ENCODE measurements at regions not wholly inside any gene's neighbourhood (a gene's known extent, or its start where the extent isn't known, plus 50 kb on each side); places are given as distances from the start of the nearest gene placed in this dataset.

DNA sequence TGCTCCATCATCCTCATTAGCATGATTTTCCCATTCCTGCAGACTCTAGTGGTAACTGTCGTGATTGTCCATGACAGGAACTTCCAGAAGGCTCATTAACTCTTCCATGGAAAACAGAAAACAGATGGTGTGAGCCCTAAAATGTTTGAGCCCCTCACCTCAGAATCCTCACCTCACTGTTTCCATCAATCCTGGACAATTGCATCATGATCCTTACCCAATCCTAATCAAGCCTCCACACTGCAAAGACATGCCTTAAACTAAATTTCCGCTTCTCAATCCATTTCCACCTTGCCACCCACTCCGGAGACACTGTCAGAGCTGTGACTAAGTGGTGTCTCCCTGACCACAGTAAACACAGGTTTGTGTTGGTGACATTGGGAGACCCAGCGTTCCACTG is 311.0 kb upstream of the JARID2 start:
- Histone ChIP-seq H3K36me3 (replicated peaks in 1 of 2; ENCODE audit: insufficient read depth in 1 of 2, low read depth in 2 of 2) (no peaks in the 10 kb centered on the region), H3K4me1 (no peaks in the 10 kb centered on the region), H3K27me3 (no peaks in the 10 kb centered on the region), H3K9me3 (no peaks in the 10 kb centered on the region), H3K27ac (no peak overlapping the region), H3K4me3 (no peak overlapping the region)
- TF ChIP-seq POLR2A (IDR thresholded peaks at IDR 0.05): no peak
- 65 to 71% methylated on average over 4 of the region's 4 CpGs for WGBS, 2 donors
- intact Hi-C loops (cut with DNase I): no loop called here
- no peak for ATAC-seq
- no peak for DNase-seq

DNA sequence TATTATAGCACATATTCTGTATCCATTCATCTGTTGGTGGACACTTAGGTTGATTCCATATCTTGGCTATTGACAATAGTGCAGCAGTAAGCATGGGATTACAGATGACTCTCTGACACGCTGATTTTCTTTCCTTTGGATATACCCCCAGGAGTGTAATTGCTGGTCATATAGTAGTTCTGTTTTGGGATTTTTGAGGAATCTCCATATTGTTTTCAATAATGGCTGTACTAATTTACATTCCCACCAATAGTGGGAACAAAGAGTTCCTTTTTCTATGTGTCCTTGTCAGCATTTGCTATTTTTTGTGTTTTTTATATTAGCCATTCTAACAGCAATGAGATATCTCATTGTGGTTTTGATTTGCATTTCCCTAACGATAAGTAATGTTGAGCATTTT is 309.0 kb upstream of the JARID2 start:
- intact Hi-C loops (cut with DNase I): no loop called here
- ATAC-seq (no peak), DNase-seq (no peak)
- no peak overlapping the region for H3K27ac ChIP-seq
- 82 to 85% methylated on average over 2 of the region's 2 CpGs for WGBS, 2 donors
- no peaks in the 10 kb centered on the region for H3K27me3 ChIP-seq
- no peaks in the 10 kb centered on the region for H3K36me3 ChIP-seq (replicated peaks in 1 of 2; ENCODE audit: insufficient read depth in 1 of 2, low read depth in 2 of 2)
- H3K4me3 ChIP-seq: no peak overlapping the region
- H3K9me3 ChIP-seq: no peaks in the 10 kb centered on the region
- TF ChIP-seq, protein P1, sequence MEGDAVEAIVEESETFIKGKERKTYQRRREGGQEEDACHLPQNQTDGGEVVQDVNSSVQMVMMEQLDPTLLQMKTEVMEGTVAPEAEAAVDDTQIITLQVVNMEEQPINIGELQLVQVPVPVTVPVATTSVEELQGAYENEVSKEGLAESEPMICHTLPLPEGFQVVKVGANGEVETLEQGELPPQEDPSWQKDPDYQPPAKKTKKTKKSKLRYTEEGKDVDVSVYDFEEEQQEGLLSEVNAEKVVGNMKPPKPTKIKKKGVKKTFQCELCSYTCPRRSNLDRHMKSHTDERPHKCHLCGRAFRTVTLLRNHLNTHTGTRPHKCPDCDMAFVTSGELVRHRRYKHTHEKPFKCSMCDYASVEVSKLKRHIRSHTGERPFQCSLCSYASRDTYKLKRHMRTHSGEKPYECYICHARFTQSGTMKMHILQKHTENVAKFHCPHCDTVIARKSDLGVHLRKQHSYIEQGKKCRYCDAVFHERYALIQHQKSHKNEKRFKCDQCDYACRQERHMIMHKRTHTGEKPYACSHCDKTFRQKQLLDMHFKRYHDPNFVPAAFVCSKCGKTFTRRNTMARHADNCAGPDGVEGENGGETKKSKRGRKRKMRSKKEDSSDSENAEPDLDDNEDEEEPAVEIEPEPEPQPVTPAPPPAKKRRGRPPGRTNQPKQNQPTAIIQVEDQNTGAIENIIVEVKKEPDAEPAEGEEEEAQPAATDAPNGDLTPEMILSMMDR (IDR thresholded peaks at IDR 0.05): no peak
- TF ChIP-seq POLR2A (IDR thresholded peaks at IDR 0.05): no peak
- H3K4me1 ChIP-seq: no peaks in the 10 kb centered on the region

- no peak for ATAC-seq
- intact Hi-C loops (cut with DNase I): no loop called here
- H3K4me1 ChIP-seq: no peaks in the 10 kb centered on the region
- no peak overlapping the region for H3K27ac ChIP-seq
- DNase-seq: no peak
- TF ChIP-seq, protein P1 (IDR thresholded peaks at IDR 0.05): no peak
- no peak for TF ChIP-seq POLR2A (IDR thresholded peaks at IDR 0.05)
- WGBS, 2 donors: 71 to 72% methylated on average over 3 of the region's 3 CpGs
- no peak overlapping the region for H3K4me3 ChIP-seq
- H3K9me3 ChIP-seq: no peaks in the 10 kb centered on the region
- no peaks in the 10 kb centered on the region for H3K36me3 ChIP-seq (replicated peaks in 1 of 2; ENCODE audit: insufficient read depth in 1 of 2, low read depth in 2 of 2)
- H3K27me3 ChIP-seq: no peaks in the 10 kb centered on the region
Measured at GRCh38 chr6:14943116-14943515, 302.8 kb upstream of the JARID2 start.

GRCh38 chr6:14944593-14944992 is 301.3 kb upstream of the JARID2 start:
- Histone ChIP-seq H3K4me3 (no peak overlapping the region), H3K4me1 (no peaks in the 10 kb centered on the region), H3K36me3 (replicated peaks in 1 of 2; ENCODE audit: insufficient read depth in 1 of 2, low read depth in 2 of 2) (no peaks in the 10 kb centered on the region), H3K27me3 (no peaks in the 10 kb centered on the region), H3K9me3 (no peaks in the 10 kb centered on the region), H3K27ac (no peak overlapping the region)
- ATAC-seq (no peak), DNase-seq (no peak)
- no peak for TF ChIP-seq POLR2A (IDR thresholded peaks at IDR 0.05)
- TF ChIP-seq, protein P1 (IDR thresholded peaks at IDR 0.05): no peak
- intact Hi-C loops (cut with DNase I): no loop called here

DNA sequence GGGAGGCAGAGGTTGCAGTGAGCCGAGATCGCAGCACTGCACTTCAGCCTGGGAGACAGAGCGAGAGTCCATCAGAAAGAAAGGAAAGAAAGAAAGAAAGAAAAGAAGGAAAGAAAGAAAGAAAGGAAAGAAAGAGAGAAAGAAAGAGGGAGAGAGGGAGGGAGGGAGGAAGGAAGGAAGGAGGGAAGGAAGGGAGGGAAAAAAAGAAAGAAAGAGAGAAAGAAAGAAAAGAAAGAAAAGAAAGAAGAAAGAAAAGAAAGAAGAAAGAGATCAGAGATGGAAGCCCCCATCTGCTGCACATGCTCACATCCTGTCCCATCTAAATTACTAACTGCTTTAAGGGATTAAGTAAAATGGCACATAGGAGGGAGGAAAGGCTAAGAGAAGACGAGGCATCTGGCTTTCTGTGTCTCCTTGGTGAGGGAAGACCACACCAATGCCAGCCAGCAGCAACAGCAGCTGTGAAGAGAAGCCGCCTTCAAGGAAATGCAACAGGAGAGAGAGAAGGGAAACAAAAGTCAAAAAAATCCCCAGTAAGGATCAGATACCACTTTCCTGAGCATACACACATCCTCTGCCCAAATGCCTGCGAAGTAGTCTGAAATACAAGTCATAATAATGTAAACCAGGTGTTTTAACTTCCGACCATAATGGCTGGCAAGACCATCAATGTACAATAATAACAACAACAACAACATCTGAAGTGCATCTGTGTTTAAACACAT is 300.2 kb upstream of the JARID2 start:
- H3K4me3 ChIP-seq: no peak overlapping the region
- intact Hi-C loops (cut with DNase I): no loop called here
- H3K27me3 ChIP-seq: no peaks in the 10 kb centered on the region
- H3K4me1 ChIP-seq: no peaks in the 10 kb centered on the region
- H3K9me3 ChIP-seq: no peaks in the 10 kb centered on the region
- H3K36me3 ChIP-seq (replicated peaks in 1 of 2; ENCODE audit: insufficient read depth in 1 of 2, low read depth in 2 of 2): no peaks in the 10 kb centered on the region
- TF ChIP-seq, protein P1 (IDR thresholded peaks at IDR 0.05): no peak
- no peak for TF ChIP-seq POLR2A (IDR thresholded peaks at IDR 0.05)
- ATAC-seq (no peak), DNase-seq (no peak)
- H3K27ac ChIP-seq: no peak overlapping the region
- 78 to 83% methylated on average over 7 of the region's 7 CpGs for WGBS, 2 donors

Data from body of pancreas (tissue), 4 donors.